NCI-H2107 (cell line): ENCODE measurements at regions not wholly inside any gene's neighbourhood (a gene's known extent, or its start where the extent isn't known, plus 50 kb on each side); places are given as distances from the start of the nearest gene placed in this dataset.

Experiments
- DNase-seq: peaks from one replicate; lab custom pipeline; 2025; lab: John Stamatoyannopoulos, UW

DNA sequence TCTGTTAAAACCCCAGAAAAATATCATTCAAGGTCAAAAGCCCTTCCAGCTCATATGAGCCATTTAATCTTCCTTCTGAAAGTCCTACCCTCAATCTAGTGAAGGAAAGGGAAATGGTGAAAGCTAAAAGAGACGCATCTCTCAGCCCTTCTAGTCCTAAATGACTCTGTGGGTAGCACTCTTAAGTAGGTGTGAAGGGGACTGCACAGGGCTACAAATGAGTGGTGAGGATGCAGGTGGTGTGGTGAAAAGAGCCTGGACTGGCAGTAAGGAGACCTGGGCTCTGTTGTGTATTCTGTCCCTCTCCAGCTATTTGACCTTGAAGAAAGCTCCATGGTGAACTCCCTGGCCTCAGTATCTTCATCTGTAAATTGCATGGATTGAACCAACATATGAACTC lies 671.8 kb upstream of the DIPK2B start:
- no peak for DNase-seq

DNA sequence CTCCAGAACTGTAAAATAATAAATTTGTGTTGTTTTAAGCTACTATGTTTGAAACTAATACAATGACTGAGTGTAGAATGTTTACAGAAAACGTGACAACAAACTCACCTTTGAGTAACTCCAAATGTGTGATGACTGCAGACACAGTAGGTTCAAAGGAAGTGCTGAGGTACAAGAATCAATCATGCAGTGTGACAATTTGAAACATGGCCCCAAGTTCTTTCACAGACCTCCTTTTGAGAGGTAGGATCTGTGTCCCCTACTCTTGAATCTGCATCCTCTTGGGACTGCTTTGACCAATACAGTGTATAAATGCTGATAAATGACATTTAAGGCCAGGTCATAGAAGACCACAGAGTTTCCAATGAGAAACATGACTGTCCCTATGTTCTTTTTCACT lies 667.7 kb upstream of the DIPK2B start:
- no peak for DNase-seq

DNA sequence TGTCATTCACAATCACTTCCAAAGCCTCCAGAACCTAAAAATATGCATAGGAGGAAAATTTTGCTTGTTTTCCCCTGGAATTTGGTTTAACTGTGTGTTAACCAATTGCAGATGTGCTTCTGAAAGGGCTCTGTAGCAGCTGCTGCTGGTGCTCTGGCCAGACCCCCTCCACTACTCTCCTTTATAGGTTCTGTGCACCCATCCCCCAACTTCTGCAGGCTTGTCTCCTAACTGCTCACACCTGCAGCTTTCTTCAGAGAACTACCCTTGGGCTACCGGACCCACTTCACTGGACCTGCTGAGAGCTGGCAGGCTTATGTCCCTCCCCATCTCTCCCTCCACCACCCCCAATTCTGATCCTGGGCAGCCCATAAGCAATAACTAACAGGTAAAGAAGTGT lies 662.1 kb upstream of the DIPK2B start:
- DNase-seq = no peak

DNA sequence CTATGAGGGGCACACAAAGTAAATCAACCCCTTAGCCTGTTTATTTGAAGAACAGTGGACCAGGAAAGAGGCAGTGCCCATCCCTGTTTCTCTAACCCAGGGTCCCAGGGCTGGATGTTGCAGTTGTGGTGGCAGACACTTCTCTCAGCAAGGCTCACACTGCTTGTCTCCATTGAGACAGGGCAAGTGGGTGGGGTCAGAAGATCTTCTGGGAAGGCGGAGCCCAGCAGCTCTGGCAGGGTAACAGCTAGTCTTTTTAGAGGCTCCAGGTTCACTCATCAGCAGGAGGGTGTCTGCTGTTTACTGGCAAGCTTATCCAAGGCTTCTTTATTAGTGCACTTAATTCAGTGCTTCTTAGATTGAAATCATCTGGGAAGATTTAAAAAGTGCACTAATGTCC lies 659.8 kb upstream of the DIPK2B start:
- DNase-seq = no peak

GRCh38 chrX:45859407-45859806 lies 658.7 kb upstream of the DIPK2B start:
- no peak for DNase-seq

- DNase-seq = no peak
Measured at GRCh38 chrX:45852884-45853283, 652.2 kb upstream of the DIPK2B start.

GRCh38 chrX:45851434-45851991 lies 650.8 kb upstream of the DIPK2B start:
- DNase-seq = no peak

DNA sequence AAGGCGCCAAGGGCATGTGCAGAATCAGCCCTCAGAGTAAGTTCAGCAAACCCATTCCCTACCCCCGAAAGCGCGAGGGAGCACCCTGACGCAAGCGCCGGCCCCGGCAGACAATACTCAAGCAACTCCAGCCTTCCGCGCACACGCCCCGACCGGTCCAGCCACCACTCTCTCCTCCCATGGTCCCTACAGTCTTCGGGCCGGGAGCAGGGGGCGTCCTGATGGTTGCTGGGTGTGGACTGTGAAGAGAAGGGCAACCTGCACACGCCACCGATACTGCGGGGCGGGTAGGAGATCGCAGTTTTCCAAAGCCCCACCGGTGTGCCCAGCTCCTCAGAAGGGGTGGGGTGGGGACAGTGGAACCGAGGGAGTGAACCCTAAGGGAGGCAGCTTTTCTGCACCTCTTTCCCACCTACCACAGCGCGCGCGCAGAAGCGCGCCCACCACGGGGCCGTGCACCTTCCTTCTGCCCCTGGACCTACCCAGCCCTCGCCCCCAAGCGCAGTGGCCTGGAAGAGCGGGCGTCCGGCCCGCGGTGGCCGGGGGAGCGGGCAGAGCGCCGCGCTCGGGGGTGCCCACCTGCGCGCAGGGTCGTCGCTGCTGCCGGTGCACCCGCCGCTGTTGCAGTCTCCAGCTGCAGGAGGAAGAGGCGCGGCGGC lies 650.2 kb upstream of the DIPK2B start:
- DNase-seq = no peak

GRCh38 chrX:45850197-45850774 lies 649.6 kb upstream of the DIPK2B start:
- no peak for DNase-seq

DNA sequence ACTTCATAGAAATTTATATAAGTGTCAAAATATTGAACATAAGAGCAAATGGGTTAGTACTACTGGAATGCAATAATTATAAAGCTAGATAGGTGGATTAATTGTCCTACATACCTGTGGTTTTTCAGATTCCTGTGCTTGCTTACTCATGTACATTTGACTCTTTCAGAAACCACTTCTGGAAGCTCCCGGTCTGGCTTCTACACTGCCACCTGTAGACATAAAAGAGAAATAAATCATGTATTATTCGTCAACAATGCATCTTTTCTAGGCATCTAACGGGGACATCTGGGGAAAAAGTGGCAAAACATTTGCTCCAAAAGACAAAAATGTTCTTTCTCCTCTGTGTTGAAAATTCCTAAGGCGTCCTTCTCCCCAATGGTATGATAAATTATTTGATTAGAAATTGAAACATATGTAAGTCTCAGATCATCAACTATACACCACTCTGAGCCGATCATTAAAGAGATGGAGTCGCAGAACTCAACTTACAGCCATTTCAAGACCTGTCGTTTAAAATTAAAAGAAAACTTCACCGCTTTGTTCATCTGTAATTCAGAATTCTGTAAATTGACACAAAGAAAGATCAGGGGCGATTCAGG lies 648.7 kb upstream of the DIPK2B start:
- no peak for DNase-seq

DNA sequence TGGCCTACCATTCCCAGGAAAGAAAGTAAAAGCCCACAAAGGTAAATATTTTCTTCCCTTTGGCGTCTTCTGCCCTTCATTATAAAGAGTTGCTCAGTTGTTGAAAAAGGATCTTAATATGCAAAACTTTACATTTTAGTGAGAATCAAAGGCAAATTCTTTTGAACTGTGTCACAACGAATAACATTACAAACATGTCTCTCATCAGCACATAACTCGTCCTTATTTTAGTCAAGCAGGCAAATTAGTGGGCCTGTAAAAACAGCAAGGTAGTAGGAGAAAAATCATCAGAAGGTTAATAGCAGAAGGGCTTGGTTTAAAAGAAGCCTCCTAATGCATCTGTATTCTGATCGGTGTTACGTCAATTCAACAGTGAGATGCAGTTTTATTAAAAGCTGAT lies 647.3 kb upstream of the DIPK2B start:
- DNase-seq = no peak

GRCh38 chrX:45846328-45846727 lies 645.7 kb upstream of the DIPK2B start:
- DNase-seq = no peak

- no peak for DNase-seq
Measured at GRCh38 chrX:45845142-45845541, 644.5 kb upstream of the DIPK2B start.

DNA sequence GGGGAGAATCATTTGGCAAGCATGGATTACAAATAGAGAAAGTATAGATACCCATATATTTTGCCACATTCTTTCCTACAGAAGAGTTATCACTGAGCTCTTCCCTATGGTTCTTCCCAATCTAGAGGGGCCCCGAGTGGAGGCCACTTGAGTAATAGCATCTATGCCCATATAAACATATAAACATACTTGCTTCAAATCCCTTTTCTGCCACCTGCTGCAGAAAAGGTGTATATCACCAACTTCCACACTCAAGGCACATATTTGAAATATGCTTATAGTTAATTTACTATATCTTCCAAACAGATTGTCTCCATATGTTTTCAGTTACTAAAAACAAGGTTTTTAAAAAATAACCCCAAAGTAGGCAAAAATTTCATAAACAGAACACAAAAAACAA lies 642.8 kb upstream of the DIPK2B start:
- no peak for DNase-seq

DNA sequence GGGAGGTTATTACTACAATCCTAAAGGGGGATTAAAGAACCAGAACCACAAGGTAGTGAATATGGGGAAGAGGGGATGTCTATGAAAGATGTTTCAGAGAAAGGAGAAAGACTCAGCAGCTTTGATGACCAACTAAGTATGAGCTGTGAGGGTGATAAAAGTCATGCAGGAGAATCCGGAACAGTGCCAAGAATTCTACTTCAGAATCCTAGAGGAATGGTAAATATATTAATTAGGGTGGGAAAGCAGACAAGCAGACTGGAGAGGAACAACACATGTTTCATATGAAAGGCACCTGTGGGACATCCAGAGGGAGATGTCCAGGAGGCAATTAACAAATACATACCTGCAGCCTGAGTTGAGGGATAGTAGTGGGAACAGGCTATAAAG lies 642.2 kb upstream of the DIPK2B start:
- no peak for DNase-seq

- no peak for DNase-seq
Measured at GRCh38 chrX:45842207-45842925, 641.7 kb upstream of the DIPK2B start.

- DNase-seq = no peak
Measured at GRCh38 chrX:45840411-45840950, 639.8 kb upstream of the DIPK2B start.

GRCh38 chrX:45830343-45830742 lies 629.7 kb upstream of the DIPK2B start:
- no peak for DNase-seq

DNA sequence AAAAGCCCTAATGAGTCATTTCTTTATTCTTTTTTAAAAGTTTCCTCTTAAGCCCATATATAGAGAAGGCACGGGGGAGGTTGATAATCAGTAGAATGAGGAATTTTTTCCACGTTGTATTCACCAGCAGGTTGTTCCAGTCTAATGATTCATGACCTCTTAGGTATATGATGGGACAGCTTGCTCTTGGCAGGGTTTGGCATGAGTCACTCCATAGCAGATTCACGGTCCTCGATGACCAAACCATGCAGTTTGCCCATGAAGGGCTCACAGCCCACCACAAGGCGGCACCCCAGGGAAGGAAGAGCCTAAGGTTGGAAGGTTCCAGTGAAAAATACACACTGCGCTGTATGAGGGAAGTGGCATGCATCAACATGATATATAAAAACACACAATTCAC lies 623.8 kb upstream of the DIPK2B start:
- no peak for DNase-seq

GRCh38 chrX:45823536-45823935 lies 622.9 kb upstream of the DIPK2B start:
- no peak for DNase-seq

GRCh38 chrX:45822124-45822523 lies 621.4 kb upstream of the DIPK2B start:
- no peak for DNase-seq

DNA sequence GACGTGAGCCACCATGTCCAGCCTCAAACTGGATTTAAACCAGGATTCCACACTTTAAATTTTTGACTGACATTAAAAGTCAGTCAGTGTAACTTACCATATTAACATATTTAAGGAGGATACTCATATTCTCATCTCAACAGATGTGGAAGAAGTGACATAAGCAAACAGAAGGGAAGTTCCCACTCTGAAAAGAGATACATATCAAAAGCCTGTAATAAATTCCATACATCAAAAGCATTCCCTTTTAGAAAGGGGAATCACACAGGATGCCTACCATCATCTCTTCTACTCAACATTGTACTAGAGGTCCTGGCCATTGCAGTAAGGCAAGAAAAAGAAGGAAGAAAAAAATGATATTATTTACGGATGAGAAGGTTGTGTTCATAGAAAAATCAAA lies 618.2 kb upstream of the DIPK2B start:
- no peak for DNase-seq

DNA sequence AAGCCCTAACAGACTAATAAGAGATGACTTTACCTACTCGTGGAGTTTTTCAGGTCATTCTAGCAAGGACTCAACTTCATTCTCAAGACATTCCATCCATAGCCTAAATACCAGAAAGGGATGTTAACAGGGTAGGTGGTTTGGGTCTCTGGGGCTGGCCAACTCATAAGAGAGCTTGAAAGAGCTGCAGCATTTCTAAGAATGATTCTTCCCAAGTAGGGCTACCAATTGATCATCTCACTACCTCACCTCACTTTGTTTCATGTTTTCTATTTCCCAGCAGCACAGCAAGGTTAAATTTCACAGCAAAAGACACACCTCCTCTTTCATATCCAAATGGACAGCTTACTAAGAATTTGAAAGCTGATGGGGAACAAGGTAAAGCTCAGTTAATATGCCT lies 614.8 kb upstream of the DIPK2B start:
- DNase-seq = no peak
